Breast epithelium (tissue), 3 donors: ENCODE measurements at regions not wholly inside any gene's neighbourhood (a gene's known extent, or its start where the extent isn't known, plus 50 kb on each side); places are given as distances from the start of the nearest gene placed in this dataset.

Experiments used
- POLR2A ChIP-seq: fragments of 450-650 bp; IDR thresholded peaks from one replicate; pipeline ENCODE4 v1.6.1; 2016; ENCODE audit warnings: antibody characterized with exemption, mild to moderate bottlenecking, moderate library complexity
- POLR2AphosphoS5 ChIP-seq, 3 donors: sonication (generic); formaldehyde crosslinking; IDR thresholded peaks; one replicate each; pipeline ENCODE4 v1.6.1; 2017; ENCODE audit warnings: antibody characterized with exemption in 3 of 3
- TF ChIP-seq, protein P1 (sequence below), 3 donors: fragments of 450-650 bp; IDR thresholded peaks; one replicate each; pipeline ENCODE4 v1.5.1; 2016 to 2017; ENCODE audit warnings: antibody characterized with exemption in 3 of 3, mild to moderate bottlenecking in 3 of 3, moderate library complexity in 3 of 3

GRCh38 chr9:108410161-108410560 lies 445.6 kb downstream of the ACTL7B start:
- TF ChIP-seq, protein P1, sequence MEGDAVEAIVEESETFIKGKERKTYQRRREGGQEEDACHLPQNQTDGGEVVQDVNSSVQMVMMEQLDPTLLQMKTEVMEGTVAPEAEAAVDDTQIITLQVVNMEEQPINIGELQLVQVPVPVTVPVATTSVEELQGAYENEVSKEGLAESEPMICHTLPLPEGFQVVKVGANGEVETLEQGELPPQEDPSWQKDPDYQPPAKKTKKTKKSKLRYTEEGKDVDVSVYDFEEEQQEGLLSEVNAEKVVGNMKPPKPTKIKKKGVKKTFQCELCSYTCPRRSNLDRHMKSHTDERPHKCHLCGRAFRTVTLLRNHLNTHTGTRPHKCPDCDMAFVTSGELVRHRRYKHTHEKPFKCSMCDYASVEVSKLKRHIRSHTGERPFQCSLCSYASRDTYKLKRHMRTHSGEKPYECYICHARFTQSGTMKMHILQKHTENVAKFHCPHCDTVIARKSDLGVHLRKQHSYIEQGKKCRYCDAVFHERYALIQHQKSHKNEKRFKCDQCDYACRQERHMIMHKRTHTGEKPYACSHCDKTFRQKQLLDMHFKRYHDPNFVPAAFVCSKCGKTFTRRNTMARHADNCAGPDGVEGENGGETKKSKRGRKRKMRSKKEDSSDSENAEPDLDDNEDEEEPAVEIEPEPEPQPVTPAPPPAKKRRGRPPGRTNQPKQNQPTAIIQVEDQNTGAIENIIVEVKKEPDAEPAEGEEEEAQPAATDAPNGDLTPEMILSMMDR (IDR thresholded peaks at IDR 0.05), result no peak
- TF ChIP-seq POLR2AphosphoS5 (IDR thresholded peaks at IDR 0.05) (no peak), POLR2A (no peak)
